Ectodermal cell (in vitro differentiated cells): ENCODE measurements at regions not wholly inside any gene's neighbourhood (a gene's known extent, or its start where the extent isn't known, plus 50 kb on each side); places are given as distances from the start of the nearest gene placed in this dataset.

Experiments
- H3K27ac ChIP-seq: 2 replicates; pipeline ENCODE4 v1.7.0; 2013; ENCODE audit warnings: mild to moderate bottlenecking, low read depth, low read length; ENCODE audit not compliant: insufficient read depth, poor library complexity, severe bottlenecking
- H3K27me3 ChIP-seq: 2 replicates; pipeline ENCODE4 v1.7.0; 2013; ENCODE audit warnings: mild to moderate bottlenecking, low read length; ENCODE audit not compliant: insufficient read depth, control insufficient read depth, poor library complexity, severe bottlenecking
- H3K36me3 ChIP-seq: one replicate; pipeline ENCODE4 v1.7.0; 2013; ENCODE audit warnings: low read length; ENCODE audit not compliant: control insufficient read depth, insufficient read depth
- H3K4me1 ChIP-seq: one replicate; pipeline ENCODE4 v1.7.0; 2013; ENCODE audit warnings: low read length; ENCODE audit not compliant: control insufficient read depth, insufficient read depth
- H3K4me3 ChIP-seq: 2 replicates; pipeline ENCODE4 v1.7.0; 2013; ENCODE audit warnings: low read depth, low read length, control low read depth; ENCODE audit not compliant: insufficient read depth
- H3K9me3 ChIP-seq: 2 replicates; pipeline ENCODE4 v1.7.0; 2013; ENCODE audit warnings: mild to moderate bottlenecking, low read length, moderate library complexity; ENCODE audit not compliant: control insufficient read depth
- whole genome bisulfite sequencing, 2 experiments: methylation state at CpG; one replicate each; pipeline ENCODE4 v1.1.7; 2013; ENCODE audit warnings: missing lambda C conversion rate in 2 of 2; 5-methylcytosine and 5-hydroxymethylcytosine counted together

- Histone ChIP-seq H3K27me3 (no peaks in the 10 kb centered on the region), H3K4me3 (no peak overlapping the region), H3K27ac (no peak overlapping the region), H3K4me1 (no peaks in the 10 kb centered on the region), H3K9me3 (no peaks in the 10 kb centered on the region), H3K36me3 (no peaks in the 10 kb centered on the region)
- WGBS, 2 experiments = 84% methylated on average over 1 of the region's 1 CpG
These were observed 713.0 kb upstream of the CADM2 start for GRCh38 chr3:84245789-84246188.

GRCh38 chr3:84260596-84260995, 698.2 kb upstream of the CADM2 start:
- WGBS, 2 experiments = 94 to 100% methylated on average over 2 of the region's 3 CpGs
- H3K27ac ChIP-seq = no peak overlapping the region
- H3K4me3 ChIP-seq = no peak overlapping the region
- no peaks in the 10 kb centered on the region for H3K9me3 ChIP-seq
- no peaks in the 10 kb centered on the region for H3K4me1 ChIP-seq
- H3K36me3 ChIP-seq = no peaks in the 10 kb centered on the region
- H3K27me3 ChIP-seq = no peaks in the 10 kb centered on the region

- H3K36me3 ChIP-seq = no peaks in the 10 kb centered on the region
- no peaks in the 10 kb centered on the region for H3K4me1 ChIP-seq
- no peak overlapping the region for H3K27ac ChIP-seq
- H3K27me3 ChIP-seq = no peaks in the 10 kb centered on the region
- no peaks in the 10 kb centered on the region for H3K9me3 ChIP-seq
- 92 to 97% methylated on average over 3 to 4 of the region's 4 CpGs for WGBS, 2 experiments
- no peak overlapping the region for H3K4me3 ChIP-seq
These were observed 693.0 kb upstream of the CADM2 start for GRCh38 chr3:84265768-84266167.

- H3K4me1 ChIP-seq = no peaks in the 10 kb centered on the region
- H3K27ac ChIP-seq = no peak overlapping the region
- WGBS, 2 experiments = 89 to 96% methylated on average over 2 of the region's 2 CpGs
- H3K27me3 ChIP-seq = no peaks in the 10 kb centered on the region
- no peak overlapping the region for H3K4me3 ChIP-seq
- H3K36me3 ChIP-seq = no peaks in the 10 kb centered on the region
- H3K9me3 ChIP-seq = no peaks in the 10 kb centered on the region
These were observed 683.3 kb upstream of the CADM2 start for GRCh38 chr3:84275532-84275931.

DNA sequence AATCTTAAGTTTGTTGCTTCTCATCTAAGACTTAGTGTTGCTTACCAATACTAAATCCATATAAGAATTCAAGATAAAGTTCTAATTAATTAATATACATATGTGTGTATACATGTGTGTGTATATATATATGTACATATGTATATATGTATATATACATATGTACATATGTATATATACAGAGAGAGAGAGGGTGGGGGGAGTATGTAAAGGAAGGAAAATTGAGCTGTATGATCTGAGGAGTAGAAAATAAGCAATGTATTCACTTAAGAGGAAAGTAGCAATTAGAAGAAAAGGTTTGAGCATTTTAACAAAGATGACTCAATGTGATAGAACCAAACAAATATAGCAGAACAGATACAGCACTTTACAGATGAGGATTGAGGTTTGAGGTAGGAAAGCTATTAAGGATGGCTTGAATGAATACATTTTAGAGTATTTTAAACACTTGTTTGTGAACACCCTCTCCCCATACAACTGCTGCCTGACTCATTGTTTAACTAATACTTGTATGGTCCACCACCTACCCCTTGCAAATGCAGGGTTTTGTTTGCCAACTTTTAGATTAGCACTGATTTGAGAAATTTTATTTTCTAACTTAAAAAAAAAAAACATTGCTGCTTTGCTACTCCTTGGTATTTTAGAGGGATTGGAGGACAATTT, 681.1 kb upstream of the CADM2 start:
- Histone ChIP-seq H3K9me3 (no peaks in the 10 kb centered on the region), H3K27ac (no peak overlapping the region), H3K4me1 (no peaks in the 10 kb centered on the region), H3K4me3 (no peak overlapping the region), H3K27me3 (no peaks in the 10 kb centered on the region), H3K36me3 (no peaks in the 10 kb centered on the region)

DNA sequence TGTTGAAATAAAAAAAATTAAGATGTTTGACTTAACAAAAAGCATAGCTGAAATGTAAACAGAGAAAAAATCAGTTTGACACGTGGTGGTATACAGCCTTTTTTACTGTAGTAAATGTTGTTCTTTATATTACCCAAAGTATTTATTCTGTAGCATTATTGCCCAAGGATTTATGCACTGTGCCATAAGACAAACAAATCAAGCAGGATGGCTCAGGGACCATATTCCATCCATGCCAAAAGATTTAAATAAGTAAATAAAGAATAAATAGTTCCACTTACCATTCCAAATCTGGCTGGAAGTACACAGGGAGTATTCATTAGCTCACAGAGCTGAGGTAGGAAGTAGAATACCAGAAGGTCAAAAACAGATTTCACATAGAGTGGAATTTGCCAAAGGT, 666.7 kb upstream of the CADM2 start:
- WGBS, 2 experiments = 80% methylated on average over 1 of the region's 1 CpG; no CpG with 5 or more reads in 1 of the 2 experiments
- H3K4me3 ChIP-seq = no peak overlapping the region
- H3K4me1 ChIP-seq = no peaks in the 10 kb centered on the region
- no peak overlapping the region for H3K27ac ChIP-seq
- no peaks in the 10 kb centered on the region for H3K27me3 ChIP-seq
- H3K9me3 ChIP-seq = no peaks in the 10 kb centered on the region
- H3K36me3 ChIP-seq = no peaks in the 10 kb centered on the region

GRCh38 chr3:84299329-84299728, 659.5 kb upstream of the CADM2 start:
- no peaks in the 10 kb centered on the region for H3K4me1 ChIP-seq
- no peak overlapping the region for H3K4me3 ChIP-seq
- H3K27ac ChIP-seq = no peak overlapping the region
- no peaks in the 10 kb centered on the region for H3K9me3 ChIP-seq
- H3K36me3 ChIP-seq = no peaks in the 10 kb centered on the region
- 75 to 79% methylated on average over 5 to 6 of the region's 6 CpGs for WGBS, 2 experiments
- H3K27me3 ChIP-seq = no peaks in the 10 kb centered on the region

GRCh38 chr3:84304214-84304613, 654.6 kb upstream of the CADM2 start:
- Histone ChIP-seq H3K9me3 (no peaks in the 10 kb centered on the region), H3K4me1 (no peaks in the 10 kb centered on the region), H3K27ac (no peak overlapping the region), H3K4me3 (no peak overlapping the region), H3K36me3 (no peaks in the 10 kb centered on the region), H3K27me3 (no peaks in the 10 kb centered on the region)
- 96 to 97% methylated on average over 11 of the region's 11 CpGs for WGBS, 2 experiments

DNA sequence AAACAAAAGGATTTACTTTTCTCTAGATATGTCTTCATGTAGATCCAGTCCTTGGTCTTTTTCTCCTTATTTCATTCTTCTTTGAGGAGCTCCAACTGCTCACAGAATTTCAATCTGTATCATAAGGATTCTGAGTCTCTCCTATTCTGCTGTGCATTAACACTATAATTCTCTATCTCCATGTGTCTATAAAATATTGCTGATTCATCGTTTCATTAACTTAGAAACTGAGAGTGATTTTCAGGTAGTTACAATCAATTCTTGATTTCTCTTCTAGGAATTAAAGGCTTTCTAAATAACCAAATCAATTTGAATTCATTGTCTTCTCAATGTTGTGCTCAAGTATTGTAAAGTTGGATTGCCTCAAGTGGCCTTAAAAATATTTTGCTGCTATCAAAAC, 651.5 kb upstream of the CADM2 start:
- WGBS, 2 experiments = 100% methylated on average over 1 of the region's 1 CpG; no CpG with 5 or more reads in 1 of the 2 experiments
- no peaks in the 10 kb centered on the region for H3K36me3 ChIP-seq
- no peaks in the 10 kb centered on the region for H3K9me3 ChIP-seq
- no peak overlapping the region for H3K27ac ChIP-seq
- H3K27me3 ChIP-seq = no peaks in the 10 kb centered on the region
- no peaks in the 10 kb centered on the region for H3K4me1 ChIP-seq
- H3K4me3 ChIP-seq = no peak overlapping the region

GRCh38 chr3:84308379-84308778, 650.4 kb upstream of the CADM2 start:
- 85 to 90% methylated on average over 3 of the region's 3 CpGs for WGBS, 2 experiments
- H3K36me3 ChIP-seq = no peaks in the 10 kb centered on the region

More at GRCh38 chr3:84308379-84308778, 650.4 kb upstream of the CADM2 start:
- Histone ChIP-seq H3K27me3 (no peaks in the 10 kb centered on the region), H3K9me3 (no peaks in the 10 kb centered on the region), H3K4me1 (no peaks in the 10 kb centered on the region), H3K27ac (no peak overlapping the region), H3K4me3 (no peak overlapping the region)
